ENCODE measurements at regions not wholly inside any gene's neighbourhood (a gene's known extent, or its start where the extent isn't known, plus 50 kb on each side); places are given as distances from the start of the nearest gene placed in this dataset.

GRCh38 chr9:18061856-18062255 lies 412.1 kb upstream of the ADAMTSL1 start:
- Histone ChIP-seq H2BK5ac (ENCODE audit: low read depth, low read length, poor library complexity, severe bottlenecking) (no peak overlapping the region), H3K4me2 (ENCODE audit: low read depth, low read length) (no peak overlapping the region), H2BK120ac (ENCODE audit: low read depth, low read length) (no peak overlapping the region), H3K9ac (ENCODE audit: low read depth, low read length) (no peak overlapping the region), H2BK20ac (ENCODE audit: low read depth, low read length) (no peak overlapping the region), H3K14ac (replicated peaks; ENCODE audit: low read depth, low read length) (no peak overlapping the region), H3K18ac (ENCODE audit: low read depth, low read length) (no peak overlapping the region), H3K4me1 (ENCODE audit: control insufficient read depth, insufficient read depth, low read length) (no peaks in the 10 kb centered on the region), H3K56ac (ENCODE audit: extremely low read depth, insufficient read depth, low read length) (no peak overlapping the region), H4K8ac (ENCODE audit: low read depth in 2 of 2, low read length in 2 of 2) (no peak overlapping the region), H3K27ac (ENCODE audit: insufficient read depth, low read length) (no peak overlapping the region), H2AFZ (replicated peaks; ENCODE audit: low read length, poor library complexity) (no peak overlapping the region), H3K9me1 (ENCODE audit: insufficient read depth, low read length) (no peaks in the 10 kb centered on the region), H3K4ac (ENCODE audit: low read depth, low read length) (no peak overlapping the region), H3K79me1 (ENCODE audit: low read depth in 1 of 2, low read length in 2 of 2) (no peaks in the 10 kb centered on the region), H3K23ac (ENCODE audit: low read depth, low read length) (no peak overlapping the region), H4K91ac (ENCODE audit: insufficient read depth, low read depth, low read length) (no peak overlapping the region), H3K4me3 (ENCODE audit: insufficient read depth, low read depth, low read length) (no peak overlapping the region), H4K20me1 (ENCODE audit: insufficient read depth, low read length) (no peaks in the 10 kb centered on the region), H3K9me3 (ENCODE audit: control insufficient read depth, insufficient read depth, low read length) (no peaks in the 10 kb centered on the region), H2BK15ac (ENCODE audit: low read depth, low read length) (no peak overlapping the region), H2AK5ac (ENCODE audit: low read depth, low read length) (no peak overlapping the region), H3K36me3 (ENCODE audit: control insufficient read depth, insufficient read depth, low read length) (no peaks in the 10 kb centered on the region), H4K5ac (ENCODE audit: low read depth, low read length) (no peak overlapping the region), H2AK9ac (replicated peaks; ENCODE audit: low read depth, low read length, poor library complexity) (no peak overlapping the region), H3K27me3 (ENCODE audit: control insufficient read depth, insufficient read depth, low read length) (no peaks in the 10 kb centered on the region)
- dilution Hi-C loops (cut with HindIII; ENCODE audit: low sequenced_read_pairs, unreplicated experiment): no loop called here
- intact Hi-C loops (cut with micrococcal nuclease): no loop called here
- POLR2A ChIA-PET (ENCODE audit: unreplicated experiment): no interaction called here
- in situ Hi-C loops (cut with MboI; ENCODE audit: low sequenced_read_pairs): no loop called here
- CTCF ChIA-PET: no interaction called here
- DNase-seq (peak; percentile 11), ATAC-seq (ENCODE audit: low read depth) (no peak)
- WGBS, 2 experiments (ENCODE audit: extremely low coverage in 2 of 2, insufficient read length in 1 of 2): no CpG with 5 or more reads among the region's 2 CpGs
- no peak for TF ChIP-seq USF2 (IDR thresholded peaks at IDR 0.05; ENCODE audit: low read depth, low read length)
- no TSS peak for BruUV-seq (replicated peaks)
